Fibroblast of the aortic adventitia (primary cell): ENCODE measurements at regions not wholly inside any gene's neighbourhood (a gene's known extent, or its start where the extent isn't known, plus 50 kb on each side); places are given as distances from the start of the nearest gene placed in this dataset.

Source experiments
- DNase-seq: peaks from one replicate; pipeline ENCODE4 v3.0.0-alpha.2; 2010; ENCODE audit warnings: low read depth
- H3K4me3 ChIP-seq: 2 replicates; pipeline ENCODE4 v1.5.1; 2011; ENCODE audit warnings: low read depth, mild to moderate bottlenecking, control low read depth, low read length, moderate library complexity
- CTCF ChIP-seq: IDR thresholded peaks from 2 replicates; pipeline ENCODE4 v1.5.1; 2011; ENCODE audit warnings: mild to moderate bottlenecking, low read length, control low read depth, inconsistent platforms; ENCODE audit not compliant: insufficient read depth

- TF ChIP-seq CTCF: no peak
- peak; percentile 68 for DNase-seq
- no peak overlapping the region for H3K4me3 ChIP-seq
Measured at GRCh38 chr15:95284933-95285421, 1045.5 kb upstream of the NR2F2 start.

GRCh38 chr15:95286352-95286880 is 1044.1 kb upstream of the NR2F2 start:
- no peak for DNase-seq
- TF ChIP-seq CTCF: no peak
- no peak overlapping the region for H3K4me3 ChIP-seq

- DNase-seq: no peak
- no peak for TF ChIP-seq CTCF
- H3K4me3 ChIP-seq: no peak overlapping the region
Measured at GRCh38 chr15:95287720-95288103, 1042.8 kb upstream of the NR2F2 start.

- DNase-seq: no peak
- H3K4me3 ChIP-seq: no peak overlapping the region
- TF ChIP-seq CTCF: no peak
Measured at GRCh38 chr15:95288626-95289025, 1041.9 kb upstream of the NR2F2 start.

GRCh38 chr15:95290176-95290974 is 1040.1 kb upstream of the NR2F2 start:
- DNase-seq: no peak
- TF ChIP-seq CTCF: no peak
- no peak overlapping the region for H3K4me3 ChIP-seq

GRCh38 chr15:95291898-95292472 is 1038.5 kb upstream of the NR2F2 start:
- peak; percentile 52 for TF ChIP-seq CTCF
- peak; percentile 47 for DNase-seq
- no peak overlapping the region for H3K4me3 ChIP-seq
